Liver (tissue), 8 donors: ENCODE measurements at regions not wholly inside any gene's neighbourhood (a gene's known extent, or its start where the extent isn't known, plus 50 kb on each side); places are given as distances from the start of the nearest gene placed in this dataset.
"Not testable (repeated sequence)": the region's sequence is repeated elsewhere in the genome, so short reads cannot be mapped to it uniquely, and the experiment has no call there.

Experiments used
- DNase-seq: peaks from one replicate; pipeline ENCODE4 v3.0.0-alpha.2; 2017; ENCODE audit warnings: low spot score
- H3K27ac ChIP-seq, 2 donors: one replicate each; pipeline ENCODE4 v1.7.0; 2013; ENCODE audit warnings: inconsistent platforms in 2 of 2, low read length in 2 of 2, control low read depth in 1 of 2, low read depth in 1 of 2, mild to moderate bottlenecking in 1 of 2
- H3K27me3 ChIP-seq, 4 donors: one replicate each; pipeline versions ENCODE4 v1.6.1 to v1.7.0; 2013; ENCODE audit warnings: low read length in 3 of 4, inconsistent platforms in 1 of 4, mild to moderate bottlenecking in 1 of 4, moderate library complexity in 1 of 4; ENCODE audit not compliant: control insufficient read depth in 4 of 4, insufficient read depth in 4 of 4
- H3K36me3 ChIP-seq, 4 donors: one replicate each; pipeline versions ENCODE4 v1.6.1 to v1.7.0; 2013; ENCODE audit warnings: low read length in 3 of 4, mild to moderate bottlenecking in 3 of 4, low read depth in 1 of 4, moderate library complexity in 1 of 4; ENCODE audit not compliant: control insufficient read depth in 4 of 4, insufficient read depth in 3 of 4
- H3K4me1 ChIP-seq, 4 donors: one replicate each; pipeline versions ENCODE4 v1.6.1 to v1.7.0; 2013; ENCODE audit warnings: low read length in 3 of 4, mild to moderate bottlenecking in 3 of 4, moderate library complexity in 1 of 4; ENCODE audit not compliant: control insufficient read depth in 4 of 4, insufficient read depth in 4 of 4
- H3K4me3 ChIP-seq, 3 donors: one replicate each; pipeline versions ENCODE4 v1.6.1 to v1.7.0; 2013; ENCODE audit warnings: low read length in 3 of 3, control low read depth in 1 of 3, low read depth in 1 of 3, mild to moderate bottlenecking in 1 of 3
- H3K9ac ChIP-seq, 2 donors: one replicate each; pipeline ENCODE4 v1.7.0; 2013; ENCODE audit warnings: low read length in 2 of 2, mild to moderate bottlenecking in 2 of 2, moderate library complexity in 2 of 2, control low read depth in 1 of 2, low read depth in 1 of 2
- H3K9me3 ChIP-seq, 4 donors: one replicate each; pipeline versions ENCODE4 v1.6.1 to v1.7.0; 2013; ENCODE audit warnings: low read length in 3 of 4; ENCODE audit not compliant: control insufficient read depth in 4 of 4
- CTCF ChIP-seq: fragments of 150-350 bp; IDR thresholded peaks from 2 replicates; pipeline ENCODE4 v1.5.1; 2017; ENCODE audit warnings: improper control_type of control experiment, low read depth, low read length; ENCODE audit not compliant: missing input control
- FOXA1 ChIP-seq: IDR thresholded peaks from 2 replicates; pipeline ENCODE4 v1.6.1; 2016; ENCODE audit warnings: antibody characterized with exemption
- FOXA2 ChIP-seq: IDR thresholded peaks from 2 replicates; pipeline ENCODE4 v1.6.1; 2016; ENCODE audit warnings: antibody characterized with exemption
- GABPA ChIP-seq, 2 donors: IDR thresholded peaks in 1 of 2; conservative IDR thresholded peaks in 1 of 2; 2 replicates each; pipeline ENCODE4 v1.6.1; 2016; ENCODE audit warnings: antibody characterized with exemption in 2 of 2, mild to moderate bottlenecking in 1 of 2, moderate library complexity in 1 of 2
- HNF4A ChIP-seq, 2 donors: conservative IDR thresholded peaks; 2 replicates each; pipeline ENCODE4 v1.6.1; 2016; ENCODE audit warnings: antibody characterized with exemption in 2 of 2, mild to moderate bottlenecking in 2 of 2
- HNF4G ChIP-seq: IDR thresholded peaks from 2 replicates; pipeline ENCODE4 v1.6.1; 2016; ENCODE audit warnings: antibody characterized with exemption
- NR2F2 ChIP-seq: IDR thresholded peaks from 2 replicates; pipeline ENCODE4 v1.6.1; 2016; ENCODE audit warnings: antibody characterized with exemption
- RAD21 ChIP-seq, 2 donors: IDR thresholded peaks; 2 replicates each; pipeline ENCODE4 v1.6.1; 2016; ENCODE audit warnings: antibody characterized with exemption in 2 of 2, mild to moderate bottlenecking in 2 of 2
- RXRA ChIP-seq, 2 donors: IDR thresholded peaks; 2 replicates each; pipeline ENCODE4 v1.6.1; 2017 to 2018; ENCODE audit warnings: antibody characterized with exemption in 2 of 2, mild to moderate bottlenecking in 1 of 2
- TAF1 ChIP-seq: conservative IDR thresholded peaks from 2 replicates; pipeline ENCODE4 v1.6.1; 2016; ENCODE audit warnings: antibody characterized with exemption, mild to moderate bottlenecking
- YY1 ChIP-seq: IDR thresholded peaks from 2 replicates; pipeline ENCODE4 v1.6.1; 2016; ENCODE audit warnings: antibody characterized with exemption, mild to moderate bottlenecking
- WGBS: extraction: QIAGEN DNeasy Blood & Tissue Kit; methylation state at CpG from one replicate; pipeline ENCODE4 v1.1.7; 2013; 5-methylcytosine and 5-hydroxymethylcytosine counted together
- TF ChIP-seq, protein P1 (sequence below): IDR thresholded peaks from 2 replicates; pipeline ENCODE4 v1.6.1; 2016; ENCODE audit warnings: antibody characterized with exemption, mild to moderate bottlenecking
- TF ChIP-seq, protein P2 (sequence below): IDR thresholded peaks from 2 replicates; pipeline ENCODE4 v1.6.1; 2016; ENCODE audit warnings: antibody characterized with exemption
- TF ChIP-seq, protein P3 (sequence below): IDR thresholded peaks from 2 replicates; pipeline ENCODE4 v1.6.1; 2016; ENCODE audit warnings: antibody characterized with exemption
- donor health status: healthy.
- donor health status: healthy.
- donor health status: healthy.
- donor health status: healthy.
- donor health status: healthy.

DNA sequence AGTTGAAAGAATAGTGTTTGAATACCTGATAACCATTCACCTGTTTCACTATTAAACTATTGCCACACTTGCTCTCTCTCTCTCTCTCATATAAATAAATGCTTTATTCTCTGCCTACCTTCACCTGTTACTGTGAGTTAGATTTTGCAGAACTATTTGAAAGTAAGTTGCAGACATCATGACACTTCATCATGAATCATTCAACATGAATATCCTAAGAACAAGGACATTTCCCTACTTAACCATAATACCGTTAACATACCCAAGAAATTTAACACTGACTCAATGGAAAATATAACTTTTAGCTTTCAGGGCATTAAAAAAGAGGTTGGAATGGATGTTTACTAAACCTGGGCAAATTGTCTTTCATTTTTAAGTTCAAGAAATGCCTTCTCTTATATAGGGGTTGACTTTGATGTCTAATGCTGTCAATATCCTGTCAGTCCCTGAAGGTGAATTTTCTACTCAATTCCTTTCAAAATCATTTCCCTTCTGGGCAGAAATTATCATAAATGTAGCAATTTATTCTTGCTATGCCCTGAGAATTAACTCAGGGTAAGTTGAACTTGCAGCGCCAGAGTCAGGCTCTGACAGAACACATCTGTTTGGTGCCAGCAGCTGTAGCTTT is 582.6 kb upstream of the TLE4 start (continued):
- TF ChIP-seq, protein P1, sequence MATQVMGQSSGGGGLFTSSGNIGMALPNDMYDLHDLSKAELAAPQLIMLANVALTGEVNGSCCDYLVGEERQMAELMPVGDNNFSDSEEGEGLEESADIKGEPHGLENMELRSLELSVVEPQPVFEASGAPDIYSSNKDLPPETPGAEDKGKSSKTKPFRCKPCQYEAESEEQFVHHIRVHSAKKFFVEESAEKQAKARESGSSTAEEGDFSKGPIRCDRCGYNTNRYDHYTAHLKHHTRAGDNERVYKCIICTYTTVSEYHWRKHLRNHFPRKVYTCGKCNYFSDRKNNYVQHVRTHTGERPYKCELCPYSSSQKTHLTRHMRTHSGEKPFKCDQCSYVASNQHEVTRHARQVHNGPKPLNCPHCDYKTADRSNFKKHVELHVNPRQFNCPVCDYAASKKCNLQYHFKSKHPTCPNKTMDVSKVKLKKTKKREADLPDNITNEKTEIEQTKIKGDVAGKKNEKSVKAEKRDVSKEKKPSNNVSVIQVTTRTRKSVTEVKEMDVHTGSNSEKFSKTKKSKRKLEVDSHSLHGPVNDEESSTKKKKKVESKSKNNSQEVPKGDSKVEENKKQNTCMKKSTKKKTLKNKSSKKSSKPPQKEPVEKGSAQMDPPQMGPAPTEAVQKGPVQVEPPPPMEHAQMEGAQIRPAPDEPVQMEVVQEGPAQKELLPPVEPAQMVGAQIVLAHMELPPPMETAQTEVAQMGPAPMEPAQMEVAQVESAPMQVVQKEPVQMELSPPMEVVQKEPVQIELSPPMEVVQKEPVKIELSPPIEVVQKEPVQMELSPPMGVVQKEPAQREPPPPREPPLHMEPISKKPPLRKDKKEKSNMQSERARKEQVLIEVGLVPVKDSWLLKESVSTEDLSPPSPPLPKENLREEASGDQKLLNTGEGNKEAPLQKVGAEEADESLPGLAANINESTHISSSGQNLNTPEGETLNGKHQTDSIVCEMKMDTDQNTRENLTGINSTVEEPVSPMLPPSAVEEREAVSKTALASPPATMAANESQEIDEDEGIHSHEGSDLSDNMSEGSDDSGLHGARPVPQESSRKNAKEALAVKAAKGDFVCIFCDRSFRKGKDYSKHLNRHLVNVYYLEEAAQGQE: no peak
- no peak for TF ChIP-seq HNF4A (conservative IDR thresholded peaks at IDR 0.05)

DNA sequence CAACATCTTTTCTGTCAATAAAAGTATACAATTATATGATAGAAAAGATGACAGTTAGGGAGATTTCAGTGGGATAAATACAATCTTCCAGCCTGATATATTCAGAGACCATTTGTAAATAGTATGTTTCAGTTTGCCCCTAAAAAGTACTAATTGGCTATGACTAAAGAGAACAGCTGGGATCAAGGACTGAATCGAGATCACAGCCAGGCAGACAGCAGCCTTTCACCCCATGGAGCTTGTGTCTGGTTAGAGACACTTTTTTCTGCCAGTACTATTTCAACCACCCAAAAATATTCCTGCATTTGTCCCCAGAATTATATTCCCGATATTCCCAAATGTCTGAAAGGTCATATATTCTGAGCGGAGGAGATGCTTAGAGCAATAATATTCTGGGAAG is 577.3 kb upstream of the TLE4 start:
- TF ChIP-seq TAF1: no peak
- no peak for TF ChIP-seq YY1
- TF ChIP-seq NR2F2: no peak
- TF ChIP-seq FOXA1: no peak
- no peak for TF ChIP-seq RXRA (IDR thresholded peaks at IDR 0.05)
- TF ChIP-seq, protein P2, sequence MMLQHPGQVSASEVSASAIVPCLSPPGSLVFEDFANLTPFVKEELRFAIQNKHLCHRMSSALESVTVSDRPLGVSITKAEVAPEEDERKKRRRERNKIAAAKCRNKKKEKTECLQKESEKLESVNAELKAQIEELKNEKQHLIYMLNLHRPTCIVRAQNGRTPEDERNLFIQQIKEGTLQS: no peak
- TF ChIP-seq RAD21 (IDR thresholded peaks at IDR 0.05): no peak
- no peak for TF ChIP-seq CTCF
- no peak for TF ChIP-seq FOXA2
- TF ChIP-seq HNF4A (conservative IDR thresholded peaks at IDR 0.05): no peak
- TF ChIP-seq GABPA (IDR thresholded peaks at IDR 0.05 in 1 of 2, conservative IDR thresholded peaks at IDR 0.05 in 1 of 2): no peak
- TF ChIP-seq, protein P1: no peak
- TF ChIP-seq, protein P3, sequence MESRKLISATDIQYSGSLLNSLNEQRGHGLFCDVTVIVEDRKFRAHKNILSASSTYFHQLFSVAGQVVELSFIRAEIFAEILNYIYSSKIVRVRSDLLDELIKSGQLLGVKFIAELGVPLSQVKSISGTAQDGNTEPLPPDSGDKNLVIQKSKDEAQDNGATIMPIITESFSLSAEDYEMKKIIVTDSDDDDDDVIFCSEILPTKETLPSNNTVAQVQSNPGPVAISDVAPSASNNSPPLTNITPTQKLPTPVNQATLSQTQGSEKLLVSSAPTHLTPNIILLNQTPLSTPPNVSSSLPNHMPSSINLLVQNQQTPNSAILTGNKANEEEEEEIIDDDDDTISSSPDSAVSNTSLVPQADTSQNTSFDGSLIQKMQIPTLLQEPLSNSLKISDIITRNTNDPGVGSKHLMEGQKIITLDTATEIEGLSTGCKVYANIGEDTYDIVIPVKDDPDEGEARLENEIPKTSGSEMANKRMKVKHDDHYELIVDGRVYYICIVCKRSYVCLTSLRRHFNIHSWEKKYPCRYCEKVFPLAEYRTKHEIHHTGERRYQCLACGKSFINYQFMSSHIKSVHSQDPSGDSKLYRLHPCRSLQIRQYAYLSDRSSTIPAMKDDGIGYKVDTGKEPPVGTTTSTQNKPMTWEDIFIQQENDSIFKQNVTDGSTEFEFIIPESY: no peak
- no peak for TF ChIP-seq HNF4G
- Histone ChIP-seq H3K9ac (no peak overlapping the region), H3K36me3 (no peaks in the 10 kb centered on the region), H3K4me3 (no peak overlapping the region), H3K9me3 (no peaks in the 10 kb centered on the region), H3K4me1 (no peaks in the 10 kb centered on the region), H3K27ac (no peak overlapping the region), H3K27me3 (peaks cover 0 to 2% (median 0%) of the 10 kb centered on the region in 4 donors)
- DNase-seq: no peak
- WGBS: 82% methylated on average over 3 of the region's 3 CpGs

GRCh38 chr9:78994974-78995373 is 576.8 kb upstream of the TLE4 start:
- H3K9me3 ChIP-seq, DNase-seq, H3K27me3 ChIP-seq, H3K4me1 ChIP-seq, H3K36me3 ChIP-seq, H3K27ac ChIP-seq, H3K4me3 ChIP-seq, H3K9ac ChIP-seq: not testable (repeated sequence)
- 88% methylated on average over 2 of the region's 2 CpGs for WGBS
